ENCODE measurements at regions not wholly inside any gene's neighbourhood (a gene's known extent, or its start where the extent isn't known, plus 50 kb on each side); places are given as distances from the start of the nearest gene placed in this dataset.

GRCh38 chr18:50444539-50444938 lies 69.7 kb downstream of the SKA1 start:
- H3K79me2 ChIP-seq (ENCODE audit: control insufficient read depth, insufficient read depth, low read length) = no peaks in the 10 kb centered on the region
- no peaks in the 10 kb centered on the region for H3K36me3 ChIP-seq (ENCODE audit: control insufficient read depth, insufficient read depth, low read length)
- H3K9me3 ChIP-seq (ENCODE audit: control insufficient read depth, insufficient read depth, low read depth, low read length) = no peaks in the 10 kb centered on the region
- no peak overlapping the region for H3K4me3 ChIP-seq (replicated peaks in 1 of 4; ENCODE audit: control extremely low read depth in 1 of 4, insufficient read depth in 1 of 4, low read depth in 3 of 4, low read length in 4 of 4)
- H3K9ac ChIP-seq (ENCODE audit: insufficient read depth, low read length) = no peak overlapping the region
- DNase-seq (ENCODE audit: low read depth in 2 of 2) = no peak
- H2AFZ ChIP-seq (ENCODE audit: low read length) = no peak overlapping the region
- no peak overlapping the region for H3K4me2 ChIP-seq (ENCODE audit: extremely low read depth, insufficient read depth, low read length)
- H3K27me3 ChIP-seq (ENCODE audit: control insufficient read depth, insufficient read depth, low read length) = no peaks in the 10 kb centered on the region
- H3K4me1 ChIP-seq (ENCODE audit: control insufficient read depth, extremely low read depth, insufficient read depth, low read length) = no peaks in the 10 kb centered on the region
- no peak for TF ChIP-seq EZH2 (IDR thresholded peaks at IDR 0.05; ENCODE audit: low read length, missing control alignments)
- TF ChIP-seq, protein P1, sequence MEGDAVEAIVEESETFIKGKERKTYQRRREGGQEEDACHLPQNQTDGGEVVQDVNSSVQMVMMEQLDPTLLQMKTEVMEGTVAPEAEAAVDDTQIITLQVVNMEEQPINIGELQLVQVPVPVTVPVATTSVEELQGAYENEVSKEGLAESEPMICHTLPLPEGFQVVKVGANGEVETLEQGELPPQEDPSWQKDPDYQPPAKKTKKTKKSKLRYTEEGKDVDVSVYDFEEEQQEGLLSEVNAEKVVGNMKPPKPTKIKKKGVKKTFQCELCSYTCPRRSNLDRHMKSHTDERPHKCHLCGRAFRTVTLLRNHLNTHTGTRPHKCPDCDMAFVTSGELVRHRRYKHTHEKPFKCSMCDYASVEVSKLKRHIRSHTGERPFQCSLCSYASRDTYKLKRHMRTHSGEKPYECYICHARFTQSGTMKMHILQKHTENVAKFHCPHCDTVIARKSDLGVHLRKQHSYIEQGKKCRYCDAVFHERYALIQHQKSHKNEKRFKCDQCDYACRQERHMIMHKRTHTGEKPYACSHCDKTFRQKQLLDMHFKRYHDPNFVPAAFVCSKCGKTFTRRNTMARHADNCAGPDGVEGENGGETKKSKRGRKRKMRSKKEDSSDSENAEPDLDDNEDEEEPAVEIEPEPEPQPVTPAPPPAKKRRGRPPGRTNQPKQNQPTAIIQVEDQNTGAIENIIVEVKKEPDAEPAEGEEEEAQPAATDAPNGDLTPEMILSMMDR (conservative IDR thresholded peaks at IDR 0.05 in 1 of 2, IDR thresholded peaks at IDR 0.05 in 1 of 2; ENCODE audit: low read depth in 1 of 2, low read length in 2 of 2) = no peak
- no peak overlapping the region for H3K27ac ChIP-seq (ENCODE audit: insufficient read depth, low read length)
- H4K20me1 ChIP-seq (ENCODE audit: control insufficient read depth, extremely low read depth, insufficient read depth, low read length) = no peaks in the 10 kb centered on the region

DNA sequence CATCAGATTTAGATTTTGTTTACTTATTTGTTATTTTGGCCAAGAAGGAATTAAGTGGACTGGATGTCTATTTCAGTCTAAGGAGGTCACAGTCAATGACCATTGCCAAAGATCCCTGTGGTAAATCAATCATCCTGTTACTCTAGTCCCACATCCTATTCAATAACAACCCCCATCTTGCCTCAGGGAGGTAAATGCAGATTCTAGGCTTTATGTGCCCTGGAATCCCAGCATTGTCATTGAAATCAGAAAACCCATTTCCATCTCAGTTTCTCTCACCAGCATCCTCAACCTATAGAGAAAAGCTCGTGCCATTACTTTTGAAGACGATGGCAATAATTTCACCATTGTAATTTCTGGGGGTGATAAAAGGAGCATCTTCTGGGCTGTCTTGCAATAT lies 71.8 kb downstream of the SKA1 start:
- no peak overlapping the region for H3K27ac ChIP-seq (ENCODE audit: insufficient read depth, low read length)

GRCh38 chr18:50447102-50447741 lies 72.4 kb downstream of the SKA1 start:
- Histone ChIP-seq H3K4me2 (ENCODE audit: extremely low read depth, insufficient read depth, low read length) (no peak overlapping the region), H3K36me3 (ENCODE audit: control insufficient read depth, insufficient read depth, low read length) (no peaks in the 10 kb centered on the region), H3K27me3 (ENCODE audit: control insufficient read depth, insufficient read depth, low read length) (no peaks in the 10 kb centered on the region), H3K9ac (ENCODE audit: insufficient read depth, low read length) (no peak overlapping the region), H2AFZ (ENCODE audit: low read length) (no peak overlapping the region), H3K27ac (ENCODE audit: insufficient read depth, low read length) (no peak overlapping the region), H3K9me3 (ENCODE audit: control insufficient read depth, insufficient read depth, low read depth, low read length) (no peaks in the 10 kb centered on the region), H3K4me1 (ENCODE audit: control insufficient read depth, extremely low read depth, insufficient read depth, low read length) (no peaks in the 10 kb centered on the region), H4K20me1 (ENCODE audit: control insufficient read depth, extremely low read depth, insufficient read depth, low read length) (no peaks in the 10 kb centered on the region), H3K4me3 (replicated peaks in 1 of 4; ENCODE audit: control extremely low read depth in 1 of 4, insufficient read depth in 1 of 4, low read depth in 3 of 4, low read length in 4 of 4) (no peak overlapping the region), H3K79me2 (ENCODE audit: control insufficient read depth, insufficient read depth, low read length) (no peaks in the 10 kb centered on the region)
- no peak for DNase-seq (ENCODE audit: low read depth in 2 of 2)
- TF ChIP-seq, protein P1 (conservative IDR thresholded peaks at IDR 0.05 in 1 of 2, IDR thresholded peaks at IDR 0.05 in 1 of 2; ENCODE audit: low read depth in 1 of 2, low read length in 2 of 2) = no peak
- no peak for TF ChIP-seq EZH2 (IDR thresholded peaks at IDR 0.05; ENCODE audit: low read length, missing control alignments)

More for the DNA sequence above, 71.8 kb downstream of the SKA1 start:
- Histone ChIP-seq H3K27me3 (ENCODE audit: control insufficient read depth, insufficient read depth, low read length) (no peaks in the 10 kb centered on the region), H3K9me3 (ENCODE audit: control insufficient read depth, insufficient read depth, low read depth, low read length) (no peaks in the 10 kb centered on the region), H3K4me3 (replicated peaks in 1 of 4; ENCODE audit: control extremely low read depth in 1 of 4, insufficient read depth in 1 of 4, low read depth in 3 of 4, low read length in 4 of 4) (no peak overlapping the region), H3K4me2 (ENCODE audit: extremely low read depth, insufficient read depth, low read length) (no peak overlapping the region), H2AFZ (ENCODE audit: low read length) (no peak overlapping the region), H3K36me3 (ENCODE audit: control insufficient read depth, insufficient read depth, low read length) (no peaks in the 10 kb centered on the region), H4K20me1 (ENCODE audit: control insufficient read depth, extremely low read depth, insufficient read depth, low read length) (no peaks in the 10 kb centered on the region), H3K79me2 (ENCODE audit: control insufficient read depth, insufficient read depth, low read length) (no peaks in the 10 kb centered on the region), H3K9ac (ENCODE audit: insufficient read depth, low read length) (no peak overlapping the region), H3K4me1 (ENCODE audit: control insufficient read depth, extremely low read depth, insufficient read depth, low read length) (no peaks in the 10 kb centered on the region)
- TF ChIP-seq, protein P1 (conservative IDR thresholded peaks at IDR 0.05 in 1 of 2, IDR thresholded peaks at IDR 0.05 in 1 of 2; ENCODE audit: low read depth in 1 of 2, low read length in 2 of 2) = no peak
- TF ChIP-seq EZH2 (IDR thresholded peaks at IDR 0.05; ENCODE audit: low read length, missing control alignments) = no peak
- no peak for DNase-seq (ENCODE audit: low read depth in 2 of 2)

All from fibroblast of lung (primary cell).